Smooth muscle cell (in vitro differentiated cells): ENCODE measurements at regions not wholly inside any gene's neighbourhood (a gene's known extent, or its start where the extent isn't known, plus 50 kb on each side); places are given as distances from the start of the nearest gene placed in this dataset.

Experiments
- DNase-seq: peaks from one replicate; lab custom pipeline; 2025; ENCODE audit not compliant: unreplicated experiment; lab: John Stamatoyannopoulos, UW
- H2AFZ ChIP-seq: fragments of 200-600 bp; sonication (generic); 2 replicates; pipeline ENCODE4 v1.6.0; 2016; ENCODE audit warnings: antibody characterized with exemption, low read depth, mild to moderate bottlenecking
- H3F3A ChIP-seq: fragments of 200-600 bp; sonication (generic); 2 replicates; pipeline ENCODE4 v1.6.0; 2017; ENCODE audit warnings: antibody characterized with exemption, low read depth
- H3K27ac ChIP-seq: fragments of 200-600 bp; sonication (generic); 2 replicates; pipeline ENCODE4 v1.5.1; 2016; ENCODE audit warnings: low read depth, mild to moderate bottlenecking
- H3K27me3 ChIP-seq: fragments of 200-600 bp; sonication (generic); 2 replicates; pipeline ENCODE4 v1.6.1; 2016; ENCODE audit warnings: low read depth, mild to moderate bottlenecking
- H3K36me3 ChIP-seq: fragments of 200-600 bp; sonication (generic); 2 replicates; pipeline ENCODE4 v1.5.1; 2016; ENCODE audit warnings: low read depth
- H3K4me1 ChIP-seq: fragments of 200-600 bp; sonication (generic); 2 replicates; pipeline ENCODE4 v1.5.1; 2016; ENCODE audit warnings: low read depth
- H3K4me2 ChIP-seq: fragments of 200-600 bp; sonication (generic); 2 replicates; pipeline ENCODE4 v1.6.0; 2016; ENCODE audit warnings: mild to moderate bottlenecking
- H3K4me3 ChIP-seq: fragments of 200-600 bp; sonication (generic); 2 replicates; pipeline ENCODE4 v1.5.1; 2016; ENCODE audit warnings: mild to moderate bottlenecking
- H3K79me2 ChIP-seq: fragments of 200-600 bp; sonication (generic); 2 replicates; pipeline ENCODE4 v1.6.0; 2016; ENCODE audit warnings: low read depth, mild to moderate bottlenecking
- H3K9ac ChIP-seq: fragments of 200-600 bp; sonication (generic); 2 replicates; pipeline ENCODE4 v1.6.0; 2016; ENCODE audit warnings: low read depth
- H3K9me3 ChIP-seq: fragments of 200-600 bp; sonication (generic); replicated peaks from 2 replicates; pipeline ENCODE4 v1.5.1; 2016; ENCODE audit warnings: low read depth
- H4K20me1 ChIP-seq: fragments of 200-600 bp; sonication (generic); 2 replicates; pipeline ENCODE4 v1.6.0; 2016; ENCODE audit warnings: low read depth
- WGBS: methylation state at CpG from one replicate; pipeline ENCODE4 v1.1.7; 2016; ENCODE audit warnings: low lambda C conversion rate; 5-methylcytosine and 5-hydroxymethylcytosine counted together
- TF ChIP-seq, protein P1 (sequence below): fragments of 200-600 bp; sonication (generic); IDR thresholded peaks from 2 replicates; pipeline ENCODE4 v1.5.1; 2017; ENCODE audit warnings: borderline replicate concordance, mild to moderate bottlenecking, antibody characterized with exemption; ENCODE audit not compliant: insufficient read depth, poor library complexity, severe bottlenecking

DNA sequence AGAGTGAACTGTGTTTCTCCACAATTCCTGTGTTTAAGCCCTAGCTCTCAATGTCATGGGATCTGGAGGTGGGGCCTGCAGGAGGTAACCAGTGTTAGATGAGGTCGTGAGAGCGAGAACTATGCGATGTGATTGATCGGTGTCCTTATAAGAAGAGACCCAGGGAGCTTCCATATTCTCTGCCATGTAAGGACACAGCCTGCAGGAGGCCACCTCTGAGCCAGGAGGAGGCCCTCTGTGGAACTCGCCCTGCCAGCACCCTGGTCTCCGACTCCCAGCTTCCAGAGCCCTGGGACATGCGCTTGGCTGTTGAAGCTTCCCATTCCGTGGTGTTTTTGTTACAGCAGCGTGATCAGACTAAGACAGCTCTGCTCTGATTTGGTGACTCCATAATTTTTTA, 255.4 kb downstream of the IRX2 start:
- Histone ChIP-seq H3F3A (no peaks in the 10 kb centered on the region), H3K27ac (no peak overlapping the region), H3K4me3 (no peak overlapping the region), H2AFZ (no peak overlapping the region), H4K20me1 (no peaks in the 10 kb centered on the region), H3K9ac (no peak overlapping the region), H3K36me3 (no peaks in the 10 kb centered on the region), H3K4me1 (peaks cover 16% of the 10 kb centered on the region), H3K27me3 (no peaks in the 10 kb centered on the region), H3K79me2 (no peaks in the 10 kb centered on the region), H3K9me3 (no peaks in the 10 kb centered on the region), H3K4me2 (no peak overlapping the region)
- no peak for DNase-seq
- TF ChIP-seq, protein P1, sequence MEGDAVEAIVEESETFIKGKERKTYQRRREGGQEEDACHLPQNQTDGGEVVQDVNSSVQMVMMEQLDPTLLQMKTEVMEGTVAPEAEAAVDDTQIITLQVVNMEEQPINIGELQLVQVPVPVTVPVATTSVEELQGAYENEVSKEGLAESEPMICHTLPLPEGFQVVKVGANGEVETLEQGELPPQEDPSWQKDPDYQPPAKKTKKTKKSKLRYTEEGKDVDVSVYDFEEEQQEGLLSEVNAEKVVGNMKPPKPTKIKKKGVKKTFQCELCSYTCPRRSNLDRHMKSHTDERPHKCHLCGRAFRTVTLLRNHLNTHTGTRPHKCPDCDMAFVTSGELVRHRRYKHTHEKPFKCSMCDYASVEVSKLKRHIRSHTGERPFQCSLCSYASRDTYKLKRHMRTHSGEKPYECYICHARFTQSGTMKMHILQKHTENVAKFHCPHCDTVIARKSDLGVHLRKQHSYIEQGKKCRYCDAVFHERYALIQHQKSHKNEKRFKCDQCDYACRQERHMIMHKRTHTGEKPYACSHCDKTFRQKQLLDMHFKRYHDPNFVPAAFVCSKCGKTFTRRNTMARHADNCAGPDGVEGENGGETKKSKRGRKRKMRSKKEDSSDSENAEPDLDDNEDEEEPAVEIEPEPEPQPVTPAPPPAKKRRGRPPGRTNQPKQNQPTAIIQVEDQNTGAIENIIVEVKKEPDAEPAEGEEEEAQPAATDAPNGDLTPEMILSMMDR, result no peak
- WGBS, result 91% methylated on average over 9 of the region's 9 CpGs

DNA sequence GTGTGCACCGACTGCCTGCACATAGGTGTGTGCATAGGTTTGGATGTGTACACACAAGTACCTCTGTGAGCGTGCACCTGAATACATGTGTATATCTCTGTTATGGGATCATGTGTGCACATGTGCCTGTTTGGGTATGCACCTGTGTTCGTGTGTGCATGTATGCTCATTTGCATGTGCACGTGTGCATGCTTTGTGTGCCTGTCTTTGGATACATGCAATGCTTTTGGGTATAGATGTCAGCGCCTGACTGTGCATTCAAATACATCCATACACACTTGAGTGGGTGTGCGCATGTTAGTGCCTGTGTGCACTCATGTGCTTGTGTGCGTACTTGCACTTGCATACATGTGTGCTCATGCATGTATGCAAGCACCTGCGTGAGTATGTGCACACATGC, 258.1 kb downstream of the IRX2 start:
- H3K36me3 ChIP-seq, result no peaks in the 10 kb centered on the region
- no peaks in the 10 kb centered on the region for H4K20me1 ChIP-seq
- no peak overlapping the region for H3K9ac ChIP-seq
- no peak for DNase-seq
- 93% methylated on average over 8 of the region's 8 CpGs for WGBS
- no peaks in the 10 kb centered on the region for H3F3A ChIP-seq
- H3K9me3 ChIP-seq, result no peaks in the 10 kb centered on the region
- H3K4me1 ChIP-seq, result peaks cover 10% of the 10 kb centered on the region
- no peak overlapping the region for H3K4me2 ChIP-seq
- H2AFZ ChIP-seq, result no peak overlapping the region
- TF ChIP-seq, protein P1, result no peak
- H3K27me3 ChIP-seq, result no peaks in the 10 kb centered on the region
- H3K4me3 ChIP-seq, result no peak overlapping the region
- H3K79me2 ChIP-seq, result no peaks in the 10 kb centered on the region
- H3K27ac ChIP-seq, result no peak overlapping the region

DNA sequence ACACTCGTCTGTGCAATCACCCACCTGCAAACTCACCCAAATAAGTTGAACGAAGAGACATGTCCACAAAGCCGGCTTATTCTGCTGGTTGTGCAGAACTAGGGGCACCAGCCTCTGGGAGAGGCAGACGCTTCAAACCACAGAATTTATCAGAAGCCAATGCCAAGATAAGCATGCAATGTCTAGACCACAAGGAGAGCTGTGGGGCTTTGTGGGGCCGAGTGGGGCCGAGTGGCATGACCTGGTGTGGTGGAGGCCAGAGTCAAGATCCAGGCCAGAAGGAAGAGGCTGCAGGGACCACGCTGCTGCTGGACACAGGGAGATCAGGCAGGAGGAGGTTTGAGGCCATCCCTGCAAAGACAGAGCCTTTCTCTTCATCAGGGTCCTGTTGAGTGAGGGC, 259.0 kb downstream of the IRX2 start:
- H3K36me3 ChIP-seq, result no peaks in the 10 kb centered on the region
- no peak overlapping the region for H3K4me3 ChIP-seq
- no peaks in the 10 kb centered on the region for H3K9me3 ChIP-seq
- H3K4me1 ChIP-seq, result peaks cover 4% of the 10 kb centered on the region
- no peaks in the 10 kb centered on the region for H3F3A ChIP-seq
- no peaks in the 10 kb centered on the region for H4K20me1 ChIP-seq
- TF ChIP-seq, protein P1, result no peak
- H3K27ac ChIP-seq, result no peak overlapping the region
- H2AFZ ChIP-seq, result no peak overlapping the region
- no peaks in the 10 kb centered on the region for H3K79me2 ChIP-seq
- no peak overlapping the region for H3K4me2 ChIP-seq
- no peaks in the 10 kb centered on the region for H3K27me3 ChIP-seq
- 62% methylated on average over 7 of the region's 7 CpGs for WGBS
- H3K9ac ChIP-seq, result no peak overlapping the region
- no peak for DNase-seq

DNA sequence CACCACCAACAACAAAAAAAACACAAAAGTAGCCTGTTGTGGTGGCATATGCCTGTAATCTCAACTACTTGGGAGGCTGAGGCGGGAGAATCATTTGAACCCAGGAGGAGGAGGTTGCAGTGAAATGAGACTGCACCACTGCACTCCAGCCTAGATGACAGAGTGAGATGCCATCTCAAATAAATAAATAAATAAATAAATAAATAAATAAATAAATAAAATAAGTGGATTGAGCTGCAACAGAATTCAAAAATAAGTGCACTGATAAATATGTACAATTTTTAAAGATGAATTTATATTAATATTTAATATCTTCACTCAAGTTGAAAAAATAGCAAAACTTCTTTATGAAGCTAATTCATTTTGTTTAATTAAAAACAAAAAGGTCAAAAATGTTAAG, 259.6 kb downstream of the IRX2 start:
- H3K4me2 ChIP-seq, result no peak overlapping the region
- no peaks in the 10 kb centered on the region for H3K36me3 ChIP-seq

More for the DNA sequence above, 259.6 kb downstream of the IRX2 start:
- H3K9me3 ChIP-seq, result no peaks in the 10 kb centered on the region
- H3F3A ChIP-seq, result no peaks in the 10 kb centered on the region
- no peaks in the 10 kb centered on the region for H3K79me2 ChIP-seq
- WGBS, result 90% methylated on average over 1 of the region's 1 CpG
- no peak overlapping the region for H3K4me3 ChIP-seq
- no peak overlapping the region for H2AFZ ChIP-seq
- H3K4me1 ChIP-seq, result no peaks in the 10 kb centered on the region
- TF ChIP-seq, protein P1, result no peak
- H4K20me1 ChIP-seq, result no peaks in the 10 kb centered on the region
- no peak for DNase-seq
- no peaks in the 10 kb centered on the region for H3K27me3 ChIP-seq
- H3K27ac ChIP-seq, result no peak overlapping the region
- H3K9ac ChIP-seq, result no peak overlapping the region
